OCI-LY7 (cell line): ENCODE measurements at regions not wholly inside any gene's neighbourhood (a gene's known extent, or its start where the extent isn't known, plus 50 kb on each side); places are given as distances from the start of the nearest gene placed in this dataset.

Experiments used
- BruUV-seq: library from RNA; stranded (reverse); fragments of 400-500 nt; replicated peaks from 2 replicates; lab custom pipeline; 2021; lab: Mats Ljungman, UMichigan
- CTCF ChIA-PET: fragments of 300-600 bp; sonication (Branson Sonifier 250); formaldehyde crosslinking; loops from one replicate; lab custom pipeline; 2022; ENCODE audit warnings: antibody characterized with exemption; ENCODE audit not compliant: unreplicated experiment; lab: Charles Lee
- POLR2A ChIA-PET: fragments of 300-600 bp; sonication (Branson Sonifier 250); formaldehyde crosslinking; loops from one replicate; lab custom pipeline; 2022; ENCODE audit warnings: antibody characterized with exemption; lab: Charles Lee
- DNase-seq: peaks from one replicate; pipeline ENCODE4 v3.0.0-alpha.2; 2015; ENCODE audit warnings: low spot score
- H2AFZ ChIP-seq: fragments of 200-600 bp; sonication (generic), shearing (Covaris generic); 2 replicates; pipeline ENCODE4 v1.6.1; 2014; ENCODE audit warnings: mild to moderate bottlenecking, antibody characterized with exemption, low read length, moderate library complexity
- H3K27ac ChIP-seq: fragments of 200-600 bp; sonication (generic); 2 replicates; pipeline ENCODE4 v1.5.1; 2014; ENCODE audit warnings: mixed run types, low read depth, mild to moderate bottlenecking, moderate library complexity, low read length, inconsistent platforms; ENCODE audit not compliant: poor library complexity, severe bottlenecking
- H3K36me3 ChIP-seq: fragments of 200-600 bp; sonication (generic); 2 replicates; pipeline ENCODE4 v1.6.1; 2014; ENCODE audit warnings: mild to moderate bottlenecking, antibody characterized with exemption, low read length, moderate library complexity, mixed read lengths; ENCODE audit not compliant: insufficient read depth
- H3K4me1 ChIP-seq: fragments of 200-600 bp; sonication (generic); 2 replicates; pipeline ENCODE4 v1.5.1; 2014; ENCODE audit warnings: mild to moderate bottlenecking, low read length; ENCODE audit not compliant: insufficient read depth, poor library complexity, severe bottlenecking
- H3K4me2 ChIP-seq: fragments of 200-600 bp; sonication (generic); 2 replicates; pipeline ENCODE4 v1.6.1; 2014; ENCODE audit warnings: mild to moderate bottlenecking, low read length
- H3K4me3 ChIP-seq: fragments of 200-600 bp; sonication (generic); 2 replicates; pipeline ENCODE4 v1.5.1; 2014; ENCODE audit warnings: mild to moderate bottlenecking, low read depth, low read length; ENCODE audit not compliant: poor library complexity, severe bottlenecking
- H3K79me2 ChIP-seq: fragments of 200-600 bp; sonication (generic); 2 replicates; pipeline ENCODE4 v1.6.1; 2016; ENCODE audit warnings: low read depth, mild to moderate bottlenecking, low read length, moderate library complexity, mixed read lengths; ENCODE audit not compliant: insufficient read depth
- H3K9me2 ChIP-seq: fragments of 200-600 bp; sonication (generic); 2 replicates; pipeline ENCODE4 v1.6.1; 2016; ENCODE audit warnings: mild to moderate bottlenecking, low read length, mixed read lengths; ENCODE audit not compliant: insufficient read depth
- H3K9me3 ChIP-seq: fragments of 200-600 bp; sonication (generic); 2 replicates; pipeline ENCODE4 v1.6.1; 2014; ENCODE audit warnings: mild to moderate bottlenecking, mixed run types, low read length, mixed read lengths
- H4K20me1 ChIP-seq: fragments of 200-600 bp; sonication (generic); 2 replicates; pipeline ENCODE4 v1.6.1; 2014; ENCODE audit warnings: mild to moderate bottlenecking, antibody characterized with exemption, low read length, moderate library complexity, mixed read lengths; ENCODE audit not compliant: insufficient read depth
- EZH2phosphoT487 ChIP-seq: fragments of 200-600 bp; sonication (generic); IDR thresholded peaks from 2 replicates; pipeline ENCODE4 v1.6.1; 2018; ENCODE audit warnings: low read depth, borderline replicate concordance, mild to moderate bottlenecking, mixed run types, antibody characterized with exemption, low read length, moderate library complexity, mixed read lengths
- intact Hi-C: fragments of 100-400 bp; cut with micrococcal nuclease; formaldehyde crosslinking; loops from one replicate; pipeline ENCODE4 v1.10.0; 2022; ENCODE audit not compliant: unreplicated experiment
- TF ChIP-seq, protein P1 (sequence below): fragments of 200-600 bp; sonication (generic); conservative IDR thresholded peaks from 2 replicates; pipeline ENCODE4 v1.5.1; 2014; ENCODE audit warnings: mild to moderate bottlenecking, antibody characterized with exemption, low read length, moderate library complexity, mixed read lengths

DNA sequence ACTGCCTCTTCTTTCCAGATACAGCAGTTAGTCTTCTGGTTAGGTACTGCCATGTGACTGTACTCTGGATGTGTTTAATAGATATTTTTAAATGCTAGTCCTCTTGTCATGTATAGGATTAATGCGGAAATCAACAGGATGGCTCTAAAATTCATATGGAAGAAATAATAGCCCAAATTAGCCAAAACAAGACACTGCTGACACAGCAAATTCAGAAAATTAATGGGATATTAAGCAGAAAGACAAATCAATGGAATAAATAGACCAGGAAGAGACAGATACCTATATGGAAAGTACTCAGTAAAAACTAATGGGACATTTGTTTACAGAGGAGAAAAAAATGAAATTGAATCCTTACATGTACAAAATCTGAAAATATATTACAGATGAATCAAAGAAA lies 679.3 kb upstream of the PCDH20 start:
- H3K36me3 ChIP-seq, result no peaks in the 10 kb centered on the region
- 0 out of 2 replicates have a peak, but pooled peaks cover 3% of the 10 kb centered on the region for H3K9me2 ChIP-seq
- H3K4me2 ChIP-seq, result no peak overlapping the region
- H3K79me2 ChIP-seq, result no peaks in the 10 kb centered on the region
- BruUV-seq, result no TSS peak
- DNase-seq, result no peak
- H2AFZ ChIP-seq, result no peak overlapping the region
- no peaks in the 10 kb centered on the region for H3K9me3 ChIP-seq
- ChIA-PET POLR2A (no interaction called here), CTCF (no interaction called here)
- H3K4me1 ChIP-seq, result no peaks in the 10 kb centered on the region
- intact Hi-C loops, result no loop called here
- no peaks in the 10 kb centered on the region for H4K20me1 ChIP-seq
- no peak overlapping the region for H3K4me3 ChIP-seq
- H3K27ac ChIP-seq, result no peak overlapping the region
- no peak for TF ChIP-seq EZH2phosphoT487
- TF ChIP-seq, protein P1, sequence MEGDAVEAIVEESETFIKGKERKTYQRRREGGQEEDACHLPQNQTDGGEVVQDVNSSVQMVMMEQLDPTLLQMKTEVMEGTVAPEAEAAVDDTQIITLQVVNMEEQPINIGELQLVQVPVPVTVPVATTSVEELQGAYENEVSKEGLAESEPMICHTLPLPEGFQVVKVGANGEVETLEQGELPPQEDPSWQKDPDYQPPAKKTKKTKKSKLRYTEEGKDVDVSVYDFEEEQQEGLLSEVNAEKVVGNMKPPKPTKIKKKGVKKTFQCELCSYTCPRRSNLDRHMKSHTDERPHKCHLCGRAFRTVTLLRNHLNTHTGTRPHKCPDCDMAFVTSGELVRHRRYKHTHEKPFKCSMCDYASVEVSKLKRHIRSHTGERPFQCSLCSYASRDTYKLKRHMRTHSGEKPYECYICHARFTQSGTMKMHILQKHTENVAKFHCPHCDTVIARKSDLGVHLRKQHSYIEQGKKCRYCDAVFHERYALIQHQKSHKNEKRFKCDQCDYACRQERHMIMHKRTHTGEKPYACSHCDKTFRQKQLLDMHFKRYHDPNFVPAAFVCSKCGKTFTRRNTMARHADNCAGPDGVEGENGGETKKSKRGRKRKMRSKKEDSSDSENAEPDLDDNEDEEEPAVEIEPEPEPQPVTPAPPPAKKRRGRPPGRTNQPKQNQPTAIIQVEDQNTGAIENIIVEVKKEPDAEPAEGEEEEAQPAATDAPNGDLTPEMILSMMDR, result no peak

DNA sequence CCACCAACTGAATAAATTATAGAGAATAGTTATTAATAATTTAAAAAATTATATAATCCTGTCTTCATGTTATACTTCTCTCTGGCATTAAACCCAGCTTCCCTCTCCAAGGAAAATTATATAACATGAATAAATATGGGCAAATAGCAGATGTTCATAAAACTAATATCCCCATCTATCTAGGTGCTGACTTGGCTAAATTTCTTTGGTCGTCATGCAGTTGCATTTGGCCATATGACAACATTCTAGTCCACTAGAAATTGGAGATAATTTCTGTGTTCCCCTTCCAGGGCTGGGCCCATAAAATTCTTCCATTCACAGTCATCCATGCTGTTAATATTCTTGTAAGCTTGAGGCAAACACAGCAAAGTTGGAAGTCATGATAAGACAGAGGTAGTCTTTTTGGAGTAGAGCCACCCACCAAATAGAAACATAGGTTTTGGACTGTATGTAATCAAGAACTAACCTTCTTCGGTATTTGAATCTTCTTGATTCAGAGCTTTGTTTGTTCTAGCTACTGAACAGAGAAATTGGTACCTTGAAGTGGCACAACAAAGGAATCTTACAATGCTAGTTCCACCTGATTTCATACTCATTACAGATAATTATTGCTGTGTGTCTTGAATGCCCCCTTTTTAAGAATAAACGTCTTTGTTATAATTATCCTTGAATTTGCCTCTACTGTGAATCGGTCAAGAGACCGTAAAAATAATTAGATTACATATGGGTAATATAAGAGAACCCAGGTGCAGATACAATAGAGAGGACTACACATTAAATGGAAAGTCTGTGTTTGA lies 678.5 kb upstream of the PCDH20 start:
- H3K4me1 ChIP-seq, result no peaks in the 10 kb centered on the region
- H3K79me2 ChIP-seq, result no peaks in the 10 kb centered on the region
- H3K9me2 ChIP-seq, result 0 out of 2 replicates have a peak, but pooled peaks cover 3% of the 10 kb centered on the region
- TF ChIP-seq, protein P1, result no peak
- no peak for TF ChIP-seq EZH2phosphoT487
- BruUV-seq, result no TSS peak
- H2AFZ ChIP-seq, result no peak overlapping the region
- no peaks in the 10 kb centered on the region for H4K20me1 ChIP-seq
- DNase-seq, result no peak
- no peak overlapping the region for H3K4me2 ChIP-seq
- ChIA-PET POLR2A (no interaction called here), CTCF (no interaction called here)
- H3K36me3 ChIP-seq, result no peaks in the 10 kb centered on the region
- H3K9me3 ChIP-seq, result no peaks in the 10 kb centered on the region
- no peak overlapping the region for H3K4me3 ChIP-seq
- intact Hi-C loops, result no loop called here
- no peak overlapping the region for H3K27ac ChIP-seq

DNA sequence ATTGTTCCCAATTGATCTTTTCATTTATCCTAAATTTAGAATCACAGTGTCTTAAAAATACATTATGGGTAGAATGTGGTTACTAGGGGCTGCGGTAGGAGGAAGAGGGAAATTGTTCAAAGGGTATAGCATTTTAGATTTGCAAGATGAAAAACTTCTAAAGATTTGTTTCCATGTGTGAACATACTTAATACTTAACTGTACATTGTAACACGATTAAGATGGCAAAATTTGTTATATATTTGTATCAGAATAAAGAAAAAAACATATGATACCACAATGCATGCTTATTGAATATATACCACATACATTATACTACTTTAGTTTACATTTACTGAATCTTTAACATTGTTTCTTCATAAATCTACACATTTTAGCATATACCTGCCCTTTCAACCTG lies 677.3 kb upstream of the PCDH20 start:
- POLR2A ChIA-PET, result interaction anchor here (0.7 kb wide), 1 partner anchor 29 kb away, joined by 3 read pairs; no protein-coding TSS in a partner anchor
- no peak for TF ChIP-seq EZH2phosphoT487
- TF ChIP-seq, protein P1, result no peak
- Histone ChIP-seq H4K20me1 (no peaks in the 10 kb centered on the region), H3K4me2 (no peak overlapping the region), H3K4me1 (no peaks in the 10 kb centered on the region), H3K4me3 (no peak overlapping the region), H3K36me3 (no peaks in the 10 kb centered on the region), H3K79me2 (no peaks in the 10 kb centered on the region), H3K9me3 (no peaks in the 10 kb centered on the region), H2AFZ (no peak overlapping the region), H3K9me2 (0 out of 2 replicates have a peak, but pooled peaks cover 3% of the 10 kb centered on the region), H3K27ac (no peak overlapping the region)
- intact Hi-C loops, result no loop called here
- DNase-seq, result no peak
- CTCF ChIA-PET, result no interaction called here
- BruUV-seq, result no TSS peak
